ENCODE measurements at regions not wholly inside any gene's neighbourhood (a gene's known extent, or its start where the extent isn't known, plus 50 kb on each side); places are given as distances from the start of the nearest gene placed in this dataset.

DNA sequence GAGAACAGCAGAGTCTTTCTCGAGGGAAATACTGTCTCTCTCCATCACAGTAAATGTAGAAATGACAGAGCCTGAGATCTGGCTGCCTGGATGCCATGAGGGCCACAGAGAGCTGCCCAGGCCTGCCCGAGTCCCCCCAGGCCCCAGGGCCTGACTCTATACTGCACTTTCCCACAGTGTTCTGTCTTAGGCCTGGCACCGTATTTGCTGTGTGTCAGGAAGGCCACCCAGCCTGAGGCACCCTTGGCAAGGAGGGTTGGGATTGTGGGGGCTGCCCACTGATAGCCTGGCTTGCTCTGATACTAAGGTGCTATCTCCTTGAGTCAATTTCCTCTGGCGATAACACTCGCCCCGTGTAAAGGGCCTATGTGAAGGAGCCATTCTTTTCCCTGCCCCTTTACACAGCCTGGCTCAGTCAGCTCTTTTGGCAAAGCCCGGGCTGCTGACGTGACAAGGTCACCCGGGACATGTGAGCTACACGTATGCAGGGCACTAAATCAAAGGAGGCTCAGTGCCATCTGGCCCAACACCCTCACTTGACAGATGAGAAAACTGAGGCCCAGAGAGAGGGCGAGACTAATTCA, 630.1 kb upstream of the KLF4 start:
- CTCF ChIA-PET = no interaction called here
- Mint-ChIP-seq H3K4me3 (no peak overlapping the region), H3K36me3 (ENCODE audit: low read depth) (no peaks in the 10 kb centered on the region), H3K4me1 (no peaks in the 10 kb centered on the region), H3K27me3 (peaks cover 15% of the 10 kb centered on the region), H3K9me3 (peaks cover 3% of the 10 kb centered on the region), H3K27ac (no peak overlapping the region)
- TF ChIP-seq, protein P1, sequence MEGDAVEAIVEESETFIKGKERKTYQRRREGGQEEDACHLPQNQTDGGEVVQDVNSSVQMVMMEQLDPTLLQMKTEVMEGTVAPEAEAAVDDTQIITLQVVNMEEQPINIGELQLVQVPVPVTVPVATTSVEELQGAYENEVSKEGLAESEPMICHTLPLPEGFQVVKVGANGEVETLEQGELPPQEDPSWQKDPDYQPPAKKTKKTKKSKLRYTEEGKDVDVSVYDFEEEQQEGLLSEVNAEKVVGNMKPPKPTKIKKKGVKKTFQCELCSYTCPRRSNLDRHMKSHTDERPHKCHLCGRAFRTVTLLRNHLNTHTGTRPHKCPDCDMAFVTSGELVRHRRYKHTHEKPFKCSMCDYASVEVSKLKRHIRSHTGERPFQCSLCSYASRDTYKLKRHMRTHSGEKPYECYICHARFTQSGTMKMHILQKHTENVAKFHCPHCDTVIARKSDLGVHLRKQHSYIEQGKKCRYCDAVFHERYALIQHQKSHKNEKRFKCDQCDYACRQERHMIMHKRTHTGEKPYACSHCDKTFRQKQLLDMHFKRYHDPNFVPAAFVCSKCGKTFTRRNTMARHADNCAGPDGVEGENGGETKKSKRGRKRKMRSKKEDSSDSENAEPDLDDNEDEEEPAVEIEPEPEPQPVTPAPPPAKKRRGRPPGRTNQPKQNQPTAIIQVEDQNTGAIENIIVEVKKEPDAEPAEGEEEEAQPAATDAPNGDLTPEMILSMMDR (IDR thresholded peaks at IDR 0.05) = no peak
- POLR2A ChIA-PET = no interaction called here
- intact Hi-C loops (cut with micrococcal nuclease) = no loop called here
- ATAC-seq (ENCODE audit: low read depth) (no peak), DNase-seq (no peak)

DNA sequence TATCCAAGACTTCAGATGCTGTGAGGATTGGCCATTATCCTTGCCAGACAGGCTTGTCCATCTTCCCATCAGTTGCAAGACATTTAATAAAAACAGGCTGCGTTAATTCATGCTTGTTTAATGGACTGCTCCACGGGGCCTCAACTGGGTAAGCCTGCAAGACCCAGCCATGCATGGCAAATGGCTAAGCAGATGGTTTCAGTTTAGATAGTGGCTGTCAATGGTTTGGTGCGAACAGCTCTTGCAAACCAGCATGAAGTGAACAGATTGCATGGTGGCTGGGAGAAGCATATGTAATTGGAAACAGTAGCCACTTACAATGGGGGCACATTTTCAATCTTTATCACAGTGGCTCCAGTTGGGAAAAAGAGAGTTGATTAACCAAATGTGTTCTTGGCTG, 628.2 kb upstream of the KLF4 start:
- H3K4me3 Mint-ChIP-seq = no peak overlapping the region
- CTCF ChIA-PET = no interaction called here
- POLR2A ChIA-PET = no interaction called here
- intact Hi-C loops (cut with micrococcal nuclease) = no loop called here
- no peak for ATAC-seq (ENCODE audit: low read depth)
- TF ChIP-seq, protein P1 (IDR thresholded peaks at IDR 0.05) = no peak
- no peaks in the 10 kb centered on the region for H3K36me3 Mint-ChIP-seq (ENCODE audit: low read depth)
- H3K27ac Mint-ChIP-seq = no peak overlapping the region
- peaks cover 10% of the 10 kb centered on the region for H3K27me3 Mint-ChIP-seq
- no peak for DNase-seq
- H3K4me1 Mint-ChIP-seq = no peaks in the 10 kb centered on the region
- peaks cover 3% of the 10 kb centered on the region for H3K9me3 Mint-ChIP-seq

DNA sequence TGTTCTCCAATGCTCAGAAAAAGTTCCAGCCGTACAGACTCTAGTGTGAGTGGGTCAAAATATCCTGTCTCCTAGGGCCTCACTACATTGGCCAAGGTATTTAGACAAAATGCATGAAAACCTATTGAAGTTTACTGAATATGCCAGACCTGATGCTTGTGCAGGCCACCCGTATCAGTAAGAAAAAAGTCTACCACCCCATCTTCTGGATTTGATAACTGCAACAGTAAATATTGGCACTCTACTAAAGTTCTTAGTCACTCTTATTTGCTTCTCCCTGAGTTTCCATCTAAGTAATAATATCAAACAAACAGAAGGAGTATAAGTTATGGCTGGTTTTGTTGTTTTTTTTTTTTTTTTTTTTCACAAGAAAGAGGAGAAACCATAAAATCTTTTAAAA, 627.7 kb upstream of the KLF4 start:
- CTCF ChIA-PET = no interaction called here
- intact Hi-C loops (cut with micrococcal nuclease) = no loop called here
- Mint-ChIP-seq H3K9me3 (no peaks in the 10 kb centered on the region), H3K27ac (no peak overlapping the region), H3K4me3 (no peak overlapping the region), H3K4me1 (no peaks in the 10 kb centered on the region), H3K36me3 (ENCODE audit: low read depth) (no peaks in the 10 kb centered on the region), H3K27me3 (peaks cover 7% of the 10 kb centered on the region)
- ATAC-seq (ENCODE audit: low read depth) = no peak
- DNase-seq = no peak
- POLR2A ChIA-PET = no interaction called here
- TF ChIP-seq, protein P1 (IDR thresholded peaks at IDR 0.05) = no peak

DNA sequence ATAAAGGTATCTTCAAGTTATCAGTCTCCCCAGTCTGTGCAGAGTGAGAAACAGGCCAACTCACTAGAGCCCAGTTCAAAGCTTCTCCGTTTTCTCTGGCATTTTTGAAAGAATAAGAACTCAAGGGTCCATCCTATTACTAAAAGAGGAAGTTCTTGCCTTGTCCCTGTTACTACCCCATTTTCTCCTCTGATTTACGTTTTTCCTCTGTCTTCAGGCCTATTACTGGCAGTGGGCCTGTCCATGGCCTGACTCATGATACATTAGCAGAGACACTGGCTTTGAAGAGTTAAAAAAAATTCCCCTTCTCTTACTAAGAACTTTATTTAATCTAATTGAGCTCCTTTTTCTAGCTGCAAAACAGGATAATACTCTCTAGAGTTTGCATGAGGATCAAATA, 624.0 kb upstream of the KLF4 start:
- intact Hi-C loops (cut with micrococcal nuclease) = no loop called here
- no peaks in the 10 kb centered on the region for H3K4me1 Mint-ChIP-seq
- H3K27ac Mint-ChIP-seq = no peak overlapping the region
- TF ChIP-seq, protein P1 (IDR thresholded peaks at IDR 0.05) = no peak
- H3K9me3 Mint-ChIP-seq = no peaks in the 10 kb centered on the region
- POLR2A ChIA-PET = no interaction called here
- H3K4me3 Mint-ChIP-seq = no peak overlapping the region
- H3K27me3 Mint-ChIP-seq = no peaks in the 10 kb centered on the region
- CTCF ChIA-PET = no interaction called here
- DNase-seq (no peak), ATAC-seq (ENCODE audit: low read depth) (no peak)
- H3K36me3 Mint-ChIP-seq (ENCODE audit: low read depth) = no peaks in the 10 kb centered on the region

DNA sequence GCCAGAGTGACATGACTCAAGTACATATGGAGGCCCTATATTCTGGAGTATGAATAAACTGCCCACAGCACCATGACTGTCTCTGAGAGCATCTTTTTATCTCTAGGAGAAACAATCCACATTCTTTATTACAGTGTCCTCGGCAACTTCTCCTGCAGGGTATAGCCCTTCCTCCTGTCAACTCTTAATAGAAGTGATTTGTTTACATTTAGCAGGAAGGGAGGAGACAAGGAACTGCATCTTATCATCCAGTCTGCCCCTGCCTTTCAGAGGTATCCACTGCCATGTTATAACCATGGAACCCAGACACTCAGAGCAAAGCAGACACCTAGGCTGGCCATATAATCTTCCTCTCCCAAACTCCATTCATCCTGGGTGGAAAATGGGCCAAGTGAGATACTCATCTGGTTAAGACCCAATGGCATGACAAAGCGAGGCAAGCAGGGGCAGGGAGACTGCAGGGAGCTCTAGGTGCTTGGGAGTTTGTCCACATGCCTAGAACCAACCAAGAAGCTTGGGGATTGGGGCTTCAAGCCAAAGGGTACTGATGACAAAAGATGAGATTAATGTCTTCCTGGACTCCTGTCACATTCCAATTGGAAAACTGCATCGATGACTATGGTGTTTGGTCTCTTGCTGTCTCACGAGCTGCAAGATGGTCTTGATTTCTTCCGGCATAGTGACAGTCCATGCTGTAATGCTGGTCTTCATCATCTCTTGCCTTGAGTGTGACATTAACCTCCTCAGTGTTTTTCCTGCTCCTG, 620.5 kb upstream of the KLF4 start:
- no peaks in the 10 kb centered on the region for H3K4me1 Mint-ChIP-seq
- ChIA-PET CTCF (no interaction called here), POLR2A (interaction anchor here (0.8 kb wide), 1 partner anchor 804 kb away, joined by 3 read pairs; no protein-coding TSS in a partner anchor)
- intact Hi-C loops (cut with micrococcal nuclease) = no loop called here
- no peak overlapping the region for H3K27ac Mint-ChIP-seq
- ATAC-seq (ENCODE audit: low read depth) = no peak
- no peak overlapping the region for H3K4me3 Mint-ChIP-seq
- no peak for DNase-seq
- no peaks in the 10 kb centered on the region for H3K9me3 Mint-ChIP-seq
- no peaks in the 10 kb centered on the region for H3K36me3 Mint-ChIP-seq (ENCODE audit: low read depth)
- TF ChIP-seq, protein P1 (IDR thresholded peaks at IDR 0.05) = no peak
- H3K27me3 Mint-ChIP-seq = no peaks in the 10 kb centered on the region
